Panc1 (cell line): ENCODE measurements at regions not wholly inside any gene's neighbourhood (a gene's known extent, or its start where the extent isn't known, plus 50 kb on each side); places are given as distances from the start of the nearest gene placed in this dataset.

Experiments
- ATAC-seq: fragments of 200-7000 bp; cut with Tn5 transposase; 2 replicates; pipeline ENCODE4 v1.9.1; 2020; ENCODE audit warnings: mild to moderate bottlenecking, moderate library complexity
- BruUV-seq: library from RNA; stranded (reverse); fragments of 400-500 nt; replicated peaks from 2 replicates; lab custom pipeline; 2021; lab: Mats Ljungman, UMichigan
- CTCF ChIA-PET: fragments of 300-600 bp; sonication (Branson Sonifier 250); formaldehyde crosslinking; loops from one replicate; lab custom pipeline; 2022; ENCODE audit warnings: antibody characterized with exemption; lab: Charles Lee
- POLR2A ChIA-PET: fragments of 300-600 bp; sonication (Branson Sonifier 250); formaldehyde crosslinking; loops from one replicate; lab custom pipeline; 2022; ENCODE audit warnings: antibody characterized with exemption; lab: Charles Lee
- DNase-seq: peaks from one replicate; pipeline ENCODE4 v3.0.0-alpha.2; 2010; ENCODE audit warnings: low read depth, low spot score
- H3K27ac ChIP-seq: 2 replicates; pipeline ENCODE4 v1.5.1; 2011; ENCODE audit warnings: mild to moderate bottlenecking, low read length, inconsistent platforms
- H3K27me3 ChIP-seq: fragments of 200-500 bp; sonication (Bioruptor generic); 2 replicates; pipeline ENCODE4 v1.6.0; 2014; ENCODE audit warnings: low read length, inconsistent platforms; ENCODE audit not compliant: control insufficient read depth, insufficient read depth
- H3K36me3 ChIP-seq: fragments of 200-500 bp; sonication (Bioruptor generic); 2 replicates; pipeline ENCODE4 v1.5.1; 2014; ENCODE audit warnings: inconsistent platforms, mild to moderate bottlenecking, low read length, moderate library complexity; ENCODE audit not compliant: control insufficient read depth, insufficient read depth
- H3K4me1 ChIP-seq: 2 replicates; pipeline ENCODE4 v1.5.1; 2011; ENCODE audit warnings: inconsistent platforms, mild to moderate bottlenecking, low read length, moderate library complexity; ENCODE audit not compliant: control insufficient read depth, insufficient read depth
- H3K4me3 ChIP-seq, 2 experiments: 2 replicates each; pipeline ENCODE4 v1.5.1; 2011 to 2012; ENCODE audit warnings: low read depth in 2 of 2, low read length in 2 of 2, mild to moderate bottlenecking in 2 of 2, inconsistent platforms in 1 of 2, moderate library complexity in 1 of 2
- H3K9me3 ChIP-seq: fragments of 200-500 bp; sonication (Bioruptor generic); 2 replicates; pipeline ENCODE4 v1.5.1; 2014; ENCODE audit warnings: low read depth, mild to moderate bottlenecking, inconsistent platforms, low read length, moderate library complexity; ENCODE audit not compliant: control insufficient read depth, insufficient read depth
- POLR2AphosphoS5 ChIP-seq: IDR thresholded peaks from 2 replicates; pipeline ENCODE4 v1.6.1; 2012; ENCODE audit warnings: mild to moderate bottlenecking, low read depth, low read length, moderate library complexity
- REST ChIP-seq, 2 experiments: IDR thresholded peaks; 2 replicates each; pipeline ENCODE4 v1.6.1; 2011 to 2012; ENCODE audit warnings: low read depth in 2 of 2, control low read depth in 1 of 2, low read length in 1 of 2, mild to moderate bottlenecking in 1 of 2, moderate library complexity in 1 of 2; ENCODE audit not compliant: insufficient read depth in 1 of 2
- SIN3A ChIP-seq: IDR thresholded peaks from 2 replicates; pipeline ENCODE4 v1.6.1; 2012; ENCODE audit warnings: low read depth, mild to moderate bottlenecking, low read length, moderate library complexity, borderline replicate concordance; ENCODE audit not compliant: insufficient read depth
- TCF7L2 ChIP-seq: IDR thresholded peaks from 2 replicates; pipeline ENCODE4 v1.6.1; 2011; ENCODE audit warnings: mild to moderate bottlenecking, low read depth, low read length, inconsistent platforms
- in situ Hi-C: cut with HindIII; loops from 2 replicates; pipeline ENCODE4 v1.10.0; 2016; ENCODE audit warnings: low sequenced_read_pairs, low pct_unique_long_range_greater_than_20kb
- intact Hi-C: fragments of 100-400 bp; cut with micrococcal nuclease; formaldehyde crosslinking; loops from one replicate; pipeline ENCODE4 v1.10.0; 2022; ENCODE audit not compliant: unreplicated experiment
- TF ChIP-seq, protein P1 (sequence below): fragments of 450-650 bp; IDR thresholded peaks from 2 replicates; pipeline ENCODE4 v1.5.1; 2017; ENCODE audit warnings: mild to moderate bottlenecking

GRCh38 chr16:86987746-86988670 is 329.2 kb downstream of the C16orf95 start:
- intact Hi-C loops: no loop called here

GRCh38 chr16:86988920-86989696 is 328.1 kb downstream of the C16orf95 start:
- Histone ChIP-seq H3K36me3 (no peaks in the 10 kb centered on the region), H3K27me3 (no peaks in the 10 kb centered on the region), H3K4me1 (no peaks in the 10 kb centered on the region), H3K9me3 (no peaks in the 10 kb centered on the region), H3K27ac (no peak overlapping the region), H3K4me3 (no peak overlapping the region)
- DNase-seq: no peak
- ChIA-PET CTCF (no interaction called here), POLR2A (no interaction called here)
- no peak for ATAC-seq
- BruUV-seq: no TSS peak
- TF ChIP-seq, protein P1, sequence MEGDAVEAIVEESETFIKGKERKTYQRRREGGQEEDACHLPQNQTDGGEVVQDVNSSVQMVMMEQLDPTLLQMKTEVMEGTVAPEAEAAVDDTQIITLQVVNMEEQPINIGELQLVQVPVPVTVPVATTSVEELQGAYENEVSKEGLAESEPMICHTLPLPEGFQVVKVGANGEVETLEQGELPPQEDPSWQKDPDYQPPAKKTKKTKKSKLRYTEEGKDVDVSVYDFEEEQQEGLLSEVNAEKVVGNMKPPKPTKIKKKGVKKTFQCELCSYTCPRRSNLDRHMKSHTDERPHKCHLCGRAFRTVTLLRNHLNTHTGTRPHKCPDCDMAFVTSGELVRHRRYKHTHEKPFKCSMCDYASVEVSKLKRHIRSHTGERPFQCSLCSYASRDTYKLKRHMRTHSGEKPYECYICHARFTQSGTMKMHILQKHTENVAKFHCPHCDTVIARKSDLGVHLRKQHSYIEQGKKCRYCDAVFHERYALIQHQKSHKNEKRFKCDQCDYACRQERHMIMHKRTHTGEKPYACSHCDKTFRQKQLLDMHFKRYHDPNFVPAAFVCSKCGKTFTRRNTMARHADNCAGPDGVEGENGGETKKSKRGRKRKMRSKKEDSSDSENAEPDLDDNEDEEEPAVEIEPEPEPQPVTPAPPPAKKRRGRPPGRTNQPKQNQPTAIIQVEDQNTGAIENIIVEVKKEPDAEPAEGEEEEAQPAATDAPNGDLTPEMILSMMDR: no peak
- no peak for TF ChIP-seq REST (IDR thresholded peaks at IDR 0.05; ENCODE audit: insufficient read depth in 1 of 2, low read depth in 2 of 2, low read length in 1 of 2)
- in situ Hi-C loops: no loop called here
- intact Hi-C loops: no loop called here

More at GRCh38 chr16:86987746-86988670, 329.2 kb downstream of the C16orf95 start:
- ChIA-PET CTCF (no interaction called here), POLR2A (interaction anchor here (0.6 kb wide), 1 partner anchor 428 kb away, joined by 5 read pairs; no protein-coding TSS in a partner anchor)
- H3K27ac ChIP-seq: no peak overlapping the region
- no peak for TF ChIP-seq SIN3A
- no peak for TF ChIP-seq POLR2AphosphoS5
- TF ChIP-seq REST (IDR thresholded peaks at IDR 0.05; ENCODE audit: insufficient read depth in 1 of 2, low read depth in 2 of 2, low read length in 1 of 2): no peak
- TF ChIP-seq, protein P1: no peak
- TF ChIP-seq TCF7L2: no peak
- H3K4me3 ChIP-seq: no peak overlapping the region
- H3K4me1 ChIP-seq: no peaks in the 10 kb centered on the region
- no TSS peak for BruUV-seq
- DNase-seq (no peak), ATAC-seq (peak; percentile 47; the same call in 1 of the 2 replicates)
- H3K27me3 ChIP-seq: no peaks in the 10 kb centered on the region
- H3K9me3 ChIP-seq: no peaks in the 10 kb centered on the region
- no peaks in the 10 kb centered on the region for H3K36me3 ChIP-seq
- in situ Hi-C loops: no loop called here
